Pons (tissue), 1 donor: ENCODE measurements at regions not wholly inside any gene's neighbourhood (a gene's known extent, or its start where the extent isn't known, plus 50 kb on each side); places are given as distances from the start of the nearest gene placed in this dataset.

Source experiments
- DNase-seq: peaks from one replicate; pipeline ENCODE4 v3.0.0-alpha.2; 2016; ENCODE audit warnings: low spot score

GRCh38 chr12:24723759-24724158, 225.1 kb downstream of the BCAT1 start:
- no peak for DNase-seq

- no peak for DNase-seq
These were observed 227.7 kb downstream of the BCAT1 start for GRCh38 chr12:24721191-24721590.

GRCh38 chr12:24719293-24719721, 229.6 kb downstream of the BCAT1 start:
- DNase-seq, result no peak

GRCh38 chr12:24718617-24719016, 230.3 kb downstream of the BCAT1 start:
- no peak for DNase-seq

GRCh38 chr12:24714237-24714636, 234.7 kb downstream of the BCAT1 start:
- no peak for DNase-seq

- no peak for DNase-seq
These were observed 237.6 kb downstream of the BCAT1 start for GRCh38 chr12:24711056-24712008.

- no peak for DNase-seq
These were observed 239.7 kb downstream of the BCAT1 start for GRCh38 chr12:24709216-24709615.

GRCh38 chr12:24708718-24709117, 240.2 kb downstream of the BCAT1 start:
- no peak for DNase-seq

- no peak for DNase-seq
These were observed 240.9 kb downstream of the BCAT1 start for GRCh38 chr12:24708043-24708442.

GRCh38 chr12:24707334-24707733, 241.6 kb downstream of the BCAT1 start:
- DNase-seq, result no peak

GRCh38 chr12:24705741-24706358, 243.1 kb downstream of the BCAT1 start:
- no peak for DNase-seq

- no peak for DNase-seq
These were observed 243.7 kb downstream of the BCAT1 start for GRCh38 chr12:24705216-24705615.

- no peak for DNase-seq
These were observed 247.6 kb downstream of the BCAT1 start for GRCh38 chr12:24701343-24701742.

- no peak for DNase-seq
These were observed 249.9 kb downstream of the BCAT1 start for GRCh38 chr12:24698972-24699371.

GRCh38 chr12:24697769-24698168, 251.1 kb downstream of the BCAT1 start:
- DNase-seq, result no peak

- DNase-seq, result no peak
These were observed 251.6 kb downstream of the BCAT1 start for GRCh38 chr12:24697295-24697694.

GRCh38 chr12:24696800-24697199, 252.1 kb downstream of the BCAT1 start:
- no peak for DNase-seq

- DNase-seq, result no peak
These were observed 253.1 kb downstream of the BCAT1 start for GRCh38 chr12:24695657-24696329.

- no peak for DNase-seq
These were observed 253.8 kb downstream of the BCAT1 start for GRCh38 chr12:24695103-24695502.

GRCh38 chr12:24688601-24689000, 260.3 kb downstream of the BCAT1 start:
- DNase-seq, result no peak

- DNase-seq, result no peak
These were observed 267.3 kb downstream of the BCAT1 start for GRCh38 chr12:24681570-24681969.

- DNase-seq, result no peak
These were observed 269.8 kb downstream of the BCAT1 start for GRCh38 chr12:24679126-24679525.

- no peak for DNase-seq
These were observed 270.5 kb downstream of the BCAT1 start for GRCh38 chr12:24678436-24678835.
